Esophagus squamous epithelium (tissue), 4 donors: ENCODE measurements at regions not wholly inside any gene's neighbourhood (a gene's known extent, or its start where the extent isn't known, plus 50 kb on each side); places are given as distances from the start of the nearest gene placed in this dataset.

Experiments used
- POLR2A ChIP-seq, 4 donors: fragments of 450-650 bp; IDR thresholded peaks; one replicate each; pipeline ENCODE4 v1.6.1; 2017; ENCODE audit warnings: antibody characterized with exemption in 4 of 4, mild to moderate bottlenecking in 4 of 4, moderate library complexity in 3 of 4
- TF ChIP-seq, protein P1 (sequence below), 6 experiments: fragments of 450-650 bp in 4 of 6; fragments of 200-600 bp in 2 of 6; sonication (generic) in 2 of 6; IDR thresholded peaks; one replicate each; pipeline ENCODE4 v1.5.1; 2016 to 2019; ENCODE audit warnings: antibody characterized with exemption in 6 of 6, mild to moderate bottlenecking in 4 of 6, moderate library complexity in 4 of 6

GRCh38 chr11:91011503-91011902, 788.7 kb upstream of the CHORDC1 start:
- TF ChIP-seq, protein P1, sequence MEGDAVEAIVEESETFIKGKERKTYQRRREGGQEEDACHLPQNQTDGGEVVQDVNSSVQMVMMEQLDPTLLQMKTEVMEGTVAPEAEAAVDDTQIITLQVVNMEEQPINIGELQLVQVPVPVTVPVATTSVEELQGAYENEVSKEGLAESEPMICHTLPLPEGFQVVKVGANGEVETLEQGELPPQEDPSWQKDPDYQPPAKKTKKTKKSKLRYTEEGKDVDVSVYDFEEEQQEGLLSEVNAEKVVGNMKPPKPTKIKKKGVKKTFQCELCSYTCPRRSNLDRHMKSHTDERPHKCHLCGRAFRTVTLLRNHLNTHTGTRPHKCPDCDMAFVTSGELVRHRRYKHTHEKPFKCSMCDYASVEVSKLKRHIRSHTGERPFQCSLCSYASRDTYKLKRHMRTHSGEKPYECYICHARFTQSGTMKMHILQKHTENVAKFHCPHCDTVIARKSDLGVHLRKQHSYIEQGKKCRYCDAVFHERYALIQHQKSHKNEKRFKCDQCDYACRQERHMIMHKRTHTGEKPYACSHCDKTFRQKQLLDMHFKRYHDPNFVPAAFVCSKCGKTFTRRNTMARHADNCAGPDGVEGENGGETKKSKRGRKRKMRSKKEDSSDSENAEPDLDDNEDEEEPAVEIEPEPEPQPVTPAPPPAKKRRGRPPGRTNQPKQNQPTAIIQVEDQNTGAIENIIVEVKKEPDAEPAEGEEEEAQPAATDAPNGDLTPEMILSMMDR (IDR thresholded peaks at IDR 0.05), result no peak
- TF ChIP-seq POLR2A (IDR thresholded peaks at IDR 0.05), result no peak
